Coronary artery (tissue), 2 donors: ENCODE measurements at regions not wholly inside any gene's neighbourhood (a gene's known extent, or its start where the extent isn't known, plus 50 kb on each side); places are given as distances from the start of the nearest gene placed in this dataset.

Source experiments
- DNase-seq: peaks from one replicate; pipeline ENCODE4 v3.0.0-alpha.2; 2017; ENCODE audit warnings: low spot score
- H3K27ac ChIP-seq, 2 donors: fragments of 200-600 bp; sonication (generic); one replicate each; pipeline ENCODE4 v1.5.1; 2016 to 2019
- H3K4me3 ChIP-seq: fragments of 200-600 bp; sonication (generic); 2 replicates; pipeline ENCODE4 v1.5.1; 2016; ENCODE audit warnings: mild to moderate bottlenecking, moderate library complexity
- CTCF ChIP-seq: fragments of 200-600 bp; sonication (generic); IDR thresholded peaks from one replicate; pipeline ENCODE4 v1.5.1; 2019; ENCODE audit warnings: antibody characterized with exemption

- TF ChIP-seq CTCF, result no peak
- no peak overlapping the region for H3K4me3 ChIP-seq
- no peak overlapping the region for H3K27ac ChIP-seq
- no peak for DNase-seq
Observed at GRCh38 chrX:35115205-35115604, 172.6 kb downstream of the FAM47B start.

- no peak for TF ChIP-seq CTCF
- DNase-seq, result no peak
- no peak overlapping the region for H3K27ac ChIP-seq
- H3K4me3 ChIP-seq, result no peak overlapping the region
Observed at GRCh38 chrX:35122756-35123155, 180.2 kb downstream of the FAM47B start.

- no peak for TF ChIP-seq CTCF
- no peak overlapping the region for H3K4me3 ChIP-seq
- DNase-seq, result no peak
- no peak overlapping the region for H3K27ac ChIP-seq
Observed at GRCh38 chrX:35149517-35149916, 206.9 kb downstream of the FAM47B start.

- Histone ChIP-seq H3K27ac (no peak overlapping the region), H3K4me3 (no peak overlapping the region)
- TF ChIP-seq CTCF, result no peak
- no peak for DNase-seq
Observed at GRCh38 chrX:35150052-35150451, 207.5 kb downstream of the FAM47B start.

- no peak for TF ChIP-seq CTCF
- DNase-seq, result no peak
- Histone ChIP-seq H3K4me3 (no peak overlapping the region), H3K27ac (no peak overlapping the region)
Observed at GRCh38 chrX:35150642-35151239, 208.1 kb downstream of the FAM47B start.

- no peak for TF ChIP-seq CTCF
Observed at GRCh38 chrX:35166023-35166422, 223.4 kb downstream of the FAM47B start.

More at GRCh38 chrX:35166023-35166422, 223.4 kb downstream of the FAM47B start:
- Histone ChIP-seq H3K4me3 (no peak overlapping the region), H3K27ac (no peak overlapping the region)
- DNase-seq, result no peak
